ENCODE measurements at regions not wholly inside any gene's neighbourhood (a gene's known extent, or its start where the extent isn't known, plus 50 kb on each side); places are given as distances from the start of the nearest gene placed in this dataset.

DNA sequence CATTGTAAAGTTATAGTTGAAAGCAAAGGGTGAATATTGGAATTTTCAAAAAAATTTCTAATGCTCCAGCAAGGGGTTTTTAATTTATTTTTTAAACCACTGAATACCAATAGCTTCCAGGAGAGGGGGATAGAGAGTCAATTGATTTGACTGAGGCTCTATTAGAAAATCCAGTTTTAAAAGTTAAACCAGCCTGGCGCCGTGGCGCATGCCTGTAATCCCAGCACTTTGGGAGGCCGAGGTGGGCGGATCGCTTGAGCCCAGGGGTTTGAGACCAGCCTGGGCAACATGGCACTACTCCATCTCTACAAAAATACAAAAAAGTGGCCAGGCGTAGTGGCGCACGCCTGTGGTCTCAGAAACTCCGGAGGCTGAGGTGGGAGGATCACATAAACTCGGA, 150.1 kb downstream of the SLC38A4 start:
- TF ChIP-seq, protein P1, sequence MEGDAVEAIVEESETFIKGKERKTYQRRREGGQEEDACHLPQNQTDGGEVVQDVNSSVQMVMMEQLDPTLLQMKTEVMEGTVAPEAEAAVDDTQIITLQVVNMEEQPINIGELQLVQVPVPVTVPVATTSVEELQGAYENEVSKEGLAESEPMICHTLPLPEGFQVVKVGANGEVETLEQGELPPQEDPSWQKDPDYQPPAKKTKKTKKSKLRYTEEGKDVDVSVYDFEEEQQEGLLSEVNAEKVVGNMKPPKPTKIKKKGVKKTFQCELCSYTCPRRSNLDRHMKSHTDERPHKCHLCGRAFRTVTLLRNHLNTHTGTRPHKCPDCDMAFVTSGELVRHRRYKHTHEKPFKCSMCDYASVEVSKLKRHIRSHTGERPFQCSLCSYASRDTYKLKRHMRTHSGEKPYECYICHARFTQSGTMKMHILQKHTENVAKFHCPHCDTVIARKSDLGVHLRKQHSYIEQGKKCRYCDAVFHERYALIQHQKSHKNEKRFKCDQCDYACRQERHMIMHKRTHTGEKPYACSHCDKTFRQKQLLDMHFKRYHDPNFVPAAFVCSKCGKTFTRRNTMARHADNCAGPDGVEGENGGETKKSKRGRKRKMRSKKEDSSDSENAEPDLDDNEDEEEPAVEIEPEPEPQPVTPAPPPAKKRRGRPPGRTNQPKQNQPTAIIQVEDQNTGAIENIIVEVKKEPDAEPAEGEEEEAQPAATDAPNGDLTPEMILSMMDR (IDR thresholded peaks at IDR 0.05), result peak; percentile 57 to 65
- no peak for TF ChIP-seq POLR2AphosphoS5 (IDR thresholded peaks at IDR 0.05)
- TF ChIP-seq POLR2A (IDR thresholded peaks at IDR 0.05), result no peak
- no peak for TF ChIP-seq EP300 (IDR thresholded peaks at IDR 0.05)
